Stimulated activated CD8-positive, alpha-beta memory T cell treated with anti-CD3 and anti-CD28 coated beads, Interleukin-7, amount 100 ng/mL, for 4 hours (primary cell): ENCODE measurements at regions not wholly inside any gene's neighbourhood (a gene's known extent, or its start where the extent isn't known, plus 50 kb on each side); places are given as distances from the start of the nearest gene placed in this dataset.

Source experiments
- DNase-seq, 2 donors: peaks; one replicate each; pipeline ENCODE4 v3.0.0-alpha.2; 2020; ENCODE audit warnings: low read depth in 2 of 2

GRCh38 chr6:170114956-170115855, 175.7 kb downstream of the DLL1 start:
- no peak for DNase-seq

- DNase-seq = no peak
Measured at GRCh38 chr6:170114187-170114945, 176.5 kb downstream of the DLL1 start.

- DNase-seq = no peak
Measured at GRCh38 chr6:170113141-170113540, 177.7 kb downstream of the DLL1 start.

GRCh38 chr6:170112583-170112860, 178.4 kb downstream of the DLL1 start:
- no peak for DNase-seq

- no peak for DNase-seq
Measured at GRCh38 chr6:170111816-170112582, 178.9 kb downstream of the DLL1 start.

GRCh38 chr6:170111141-170111664, 179.7 kb downstream of the DLL1 start:
- DNase-seq = no peak

- no peak for DNase-seq
Measured at GRCh38 chr6:170110201-170111140, 180.4 kb downstream of the DLL1 start.

- DNase-seq = no peak
Measured at GRCh38 chr6:170108890-170109587, 181.8 kb downstream of the DLL1 start.

- no peak for DNase-seq
Measured at GRCh38 chr6:170108456-170108855, 182.4 kb downstream of the DLL1 start.

- no peak for DNase-seq
Measured at GRCh38 chr6:170107606-170108222, 183.2 kb downstream of the DLL1 start.

GRCh38 chr6:170106906-170107525, 183.9 kb downstream of the DLL1 start:
- no peak for DNase-seq

GRCh38 chr6:170102582-170103481, 188.0 kb downstream of the DLL1 start:
- DNase-seq = no peak

- DNase-seq = no peak
Measured at GRCh38 chr6:170102038-170102437, 188.8 kb downstream of the DLL1 start.

GRCh38 chr6:170101281-170102035, 189.4 kb downstream of the DLL1 start:
- no peak for DNase-seq

- DNase-seq = no peak
Measured at GRCh38 chr6:170100046-170100445, 190.8 kb downstream of the DLL1 start.

- DNase-seq = no peak
Measured at GRCh38 chr6:170099387-170099786, 191.5 kb downstream of the DLL1 start.

GRCh38 chr6:170098428-170099170, 192.3 kb downstream of the DLL1 start:
- DNase-seq = no peak
